ENCODE measurements at regions not wholly inside any gene's neighbourhood (a gene's known extent, or its start where the extent isn't known, plus 50 kb on each side); places are given as distances from the start of the nearest gene placed in this dataset.

- TF ChIP-seq, protein P1, sequence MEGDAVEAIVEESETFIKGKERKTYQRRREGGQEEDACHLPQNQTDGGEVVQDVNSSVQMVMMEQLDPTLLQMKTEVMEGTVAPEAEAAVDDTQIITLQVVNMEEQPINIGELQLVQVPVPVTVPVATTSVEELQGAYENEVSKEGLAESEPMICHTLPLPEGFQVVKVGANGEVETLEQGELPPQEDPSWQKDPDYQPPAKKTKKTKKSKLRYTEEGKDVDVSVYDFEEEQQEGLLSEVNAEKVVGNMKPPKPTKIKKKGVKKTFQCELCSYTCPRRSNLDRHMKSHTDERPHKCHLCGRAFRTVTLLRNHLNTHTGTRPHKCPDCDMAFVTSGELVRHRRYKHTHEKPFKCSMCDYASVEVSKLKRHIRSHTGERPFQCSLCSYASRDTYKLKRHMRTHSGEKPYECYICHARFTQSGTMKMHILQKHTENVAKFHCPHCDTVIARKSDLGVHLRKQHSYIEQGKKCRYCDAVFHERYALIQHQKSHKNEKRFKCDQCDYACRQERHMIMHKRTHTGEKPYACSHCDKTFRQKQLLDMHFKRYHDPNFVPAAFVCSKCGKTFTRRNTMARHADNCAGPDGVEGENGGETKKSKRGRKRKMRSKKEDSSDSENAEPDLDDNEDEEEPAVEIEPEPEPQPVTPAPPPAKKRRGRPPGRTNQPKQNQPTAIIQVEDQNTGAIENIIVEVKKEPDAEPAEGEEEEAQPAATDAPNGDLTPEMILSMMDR (IDR thresholded peaks at IDR 0.05): no peak
- TF ChIP-seq POLR2A (IDR thresholded peaks at IDR 0.05): no peak
Observed at GRCh38 chr12:58487678-58488161, 432.6 kb downstream of the LRIG3 start.

All from esophagus squamous epithelium (tissue), 4 donors.